Cardiac muscle cell (in vitro differentiated cells and primary cell): ENCODE measurements at regions not wholly inside any gene's neighbourhood (a gene's known extent, or its start where the extent isn't known, plus 50 kb on each side); places are given as distances from the start of the nearest gene placed in this dataset.

Experiments used
- DNase-seq, 2 donors: peaks; one replicate each; pipeline versions ENCODE4 v3.0.0 to v3.0.0-alpha.2; 2010 to 2017; ENCODE audit warnings: low read depth in 1 of 2, low spot score in 1 of 2
- H3K27ac ChIP-seq: fragments of 200-600 bp; sonication (generic); 2 replicates; pipeline ENCODE4 v1.5.1; 2016
- H3K27me3 ChIP-seq: fragments of 200-600 bp; sonication (generic); 2 replicates; pipeline ENCODE4 v1.6.0; 2016; ENCODE audit warnings: control low read depth
- H3K36me3 ChIP-seq: fragments of 200-600 bp; sonication (generic); 2 replicates; pipeline ENCODE4 v1.5.1; 2016; ENCODE audit warnings: control low read depth
- H3K4me1 ChIP-seq: fragments of 200-600 bp; sonication (generic); 2 replicates; pipeline ENCODE4 v1.8.1; 2017; ENCODE audit warnings: low read depth, mild to moderate bottlenecking, mixed run types
- H3K4me3 ChIP-seq: fragments of 200-600 bp; sonication (generic); 2 replicates; pipeline ENCODE4 v1.5.1; 2016; ENCODE audit warnings: mild to moderate bottlenecking
- H3K9me3 ChIP-seq: fragments of 200-600 bp; sonication (generic); 2 replicates; pipeline ENCODE4 v1.5.1; 2017; ENCODE audit warnings: low read depth, mild to moderate bottlenecking, control low read depth
- TF ChIP-seq, protein P1 (sequence below): IDR thresholded peaks from 2 replicates; pipeline ENCODE4 v1.5.1; 2012; ENCODE audit warnings: low read depth, mild to moderate bottlenecking, low read length

DNA sequence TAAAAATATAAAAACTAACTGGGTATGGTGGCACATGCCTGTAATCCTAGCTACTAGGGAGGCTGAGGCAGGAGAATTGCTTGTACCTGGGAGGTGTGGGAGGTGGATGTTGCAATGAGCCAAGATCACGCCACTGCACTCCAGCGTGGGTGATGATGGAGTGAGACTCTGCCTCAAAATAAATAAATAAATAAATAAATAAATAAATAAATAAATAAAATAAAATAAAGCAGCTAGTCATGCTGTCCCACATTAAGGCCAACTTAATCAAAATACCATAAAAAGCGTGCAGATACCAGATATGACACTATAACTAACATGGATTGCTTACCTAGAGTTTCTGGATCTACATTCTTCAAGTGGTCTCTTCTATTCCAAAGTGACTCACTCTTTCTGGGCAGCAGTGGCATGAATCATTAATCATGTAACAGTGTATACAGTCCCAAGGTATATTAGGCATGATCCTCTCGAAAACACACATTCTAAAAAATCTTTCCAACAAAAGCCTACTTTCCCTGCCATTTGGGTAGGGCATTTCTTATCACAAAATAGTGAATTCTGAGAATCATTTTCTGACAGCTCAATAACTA, 187.1 kb downstream of the ELAVL2 start:
- no peaks in the 10 kb centered on the region for H3K27me3 ChIP-seq
- no peak for DNase-seq
- H3K4me1 ChIP-seq = no peaks in the 10 kb centered on the region
- H3K4me3 ChIP-seq = no peak overlapping the region
- TF ChIP-seq, protein P1, sequence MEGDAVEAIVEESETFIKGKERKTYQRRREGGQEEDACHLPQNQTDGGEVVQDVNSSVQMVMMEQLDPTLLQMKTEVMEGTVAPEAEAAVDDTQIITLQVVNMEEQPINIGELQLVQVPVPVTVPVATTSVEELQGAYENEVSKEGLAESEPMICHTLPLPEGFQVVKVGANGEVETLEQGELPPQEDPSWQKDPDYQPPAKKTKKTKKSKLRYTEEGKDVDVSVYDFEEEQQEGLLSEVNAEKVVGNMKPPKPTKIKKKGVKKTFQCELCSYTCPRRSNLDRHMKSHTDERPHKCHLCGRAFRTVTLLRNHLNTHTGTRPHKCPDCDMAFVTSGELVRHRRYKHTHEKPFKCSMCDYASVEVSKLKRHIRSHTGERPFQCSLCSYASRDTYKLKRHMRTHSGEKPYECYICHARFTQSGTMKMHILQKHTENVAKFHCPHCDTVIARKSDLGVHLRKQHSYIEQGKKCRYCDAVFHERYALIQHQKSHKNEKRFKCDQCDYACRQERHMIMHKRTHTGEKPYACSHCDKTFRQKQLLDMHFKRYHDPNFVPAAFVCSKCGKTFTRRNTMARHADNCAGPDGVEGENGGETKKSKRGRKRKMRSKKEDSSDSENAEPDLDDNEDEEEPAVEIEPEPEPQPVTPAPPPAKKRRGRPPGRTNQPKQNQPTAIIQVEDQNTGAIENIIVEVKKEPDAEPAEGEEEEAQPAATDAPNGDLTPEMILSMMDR = no peak
- H3K36me3 ChIP-seq = no peaks in the 10 kb centered on the region
- H3K9me3 ChIP-seq = no peaks in the 10 kb centered on the region
- no peak overlapping the region for H3K27ac ChIP-seq
